Right lobe of liver (tissue), 6 donors: ENCODE measurements at regions not wholly inside any gene's neighbourhood (a gene's known extent, or its start where the extent isn't known, plus 50 kb on each side); places are given as distances from the start of the nearest gene placed in this dataset.

Experiments used
- ATAC-seq, 4 donors: fragments of 200-7000 bp; cut with Tn5 transposase; one replicate each; pipeline ENCODE4 v1.9.1; 2020; ENCODE audit warnings: mild to moderate bottlenecking in 4 of 4, moderate library complexity in 4 of 4
- DNase-seq, 3 donors: peaks; one replicate each; pipeline ENCODE4 v3.0.0-alpha.2; 2020
- H3K27ac ChIP-seq, 3 donors: fragments of 200-600 bp; one replicate each; pipeline ENCODE4 v1.8.0; 2022
- H3K27me3 ChIP-seq, 2 donors: fragments of 200-600 bp; one replicate each; pipeline ENCODE4 v1.8.0; 2022
- H3K36me3 ChIP-seq, 4 donors: fragments of 200-600 bp; sonication (generic) in 1 of 4; one replicate each; pipeline versions ENCODE4 v1.5.1 to v1.8.0; 2017 to 2022; ENCODE audit warnings: control low read depth in 1 of 4
- H3K4me1 ChIP-seq, 4 donors: fragments of 200-600 bp; sonication (generic) in 1 of 4; one replicate each; pipeline versions ENCODE4 v1.5.1 to v1.8.0; 2017 to 2022; ENCODE audit warnings: control low read depth in 1 of 4
- H3K4me3 ChIP-seq, 3 donors: fragments of 200-600 bp; one replicate each; pipeline ENCODE4 v1.8.0; 2022
- H3K9me3 ChIP-seq, 4 donors: fragments of 200-600 bp; sonication (generic) in 1 of 4; one replicate each; pipeline versions ENCODE4 v1.5.1 to v1.8.0; 2017 to 2022; ENCODE audit warnings: control low read depth in 1 of 4
- CTCF ChIP-seq, 4 donors: fragments of 200-600 bp in 3 of 4; fragments of 450-650 bp in 1 of 4; IDR thresholded peaks; one replicate each; pipeline versions ENCODE4 v1.5.1 to v1.8.0; 2016 to 2022; ENCODE audit warnings: antibody characterized with exemption in 4 of 4, mild to moderate bottlenecking in 2 of 4
- POLR2A ChIP-seq: fragments of 450-650 bp; IDR thresholded peaks from one replicate; pipeline ENCODE4 v1.6.1; 2017; ENCODE audit warnings: antibody characterized with exemption, mild to moderate bottlenecking
- WGBS: methylation state at CpG from one replicate; pipeline ENCODE4 v1.1.6; 2018; ENCODE audit warnings: low coverage, low lambda C conversion rate; ENCODE audit not compliant: insufficient coverage; ENCODE audit errors: missing lambda C conversion rate; 5-methylcytosine and 5-hydroxymethylcytosine counted together
- intact Hi-C, 2 donors: fragments of 100-400 bp; cut with DNase I; formaldehyde crosslinking; loops; one replicate each; pipeline versions ENCODE4 v1.11.2 to v1.14.1; 2022
- donor health status: DM: no; HTN: yes; CAD: no.
- donor health status: DM: no; HTN: no; CAD: no.
- donor health status: DM: no; HTN: no; CAD: no.
- donor health status: DM: no; HTN: yes; CAD: no.
- donor health status: DM: no; HTN: yes; CAD: no.

- DNase-seq (peak; percentile 80 to 86 (median 82)), ATAC-seq (peak; percentile 96 to 100 (median 98))
- TF ChIP-seq POLR2A (no peak), CTCF (IDR thresholded peaks at IDR 0.05) (peak; percentile 92 to 97 (median 93))
- Histone ChIP-seq H3K36me3 (no peaks in the 10 kb centered on the region), H3K4me3 (peak overlapping the region in 2 of 3 donors; percentile 14 to 36), H3K4me1 (peaks cover 0 to 3% (median 0%) of the 10 kb centered on the region in 4 donors), H3K9me3 (no peaks in the 10 kb centered on the region), H3K27ac (no peak overlapping the region), H3K27me3 (no peaks in the 10 kb centered on the region)
- intact Hi-C loops = no loop called here
- WGBS = 0% methylated on average over 16 of the region's 58 CpGs
These were observed 73.9 kb downstream of the CXCL12 start for GRCh38 chr10:44310762-44311562.

- Histone ChIP-seq H3K27me3 (no peaks in the 10 kb centered on the region), H3K36me3 (no peaks in the 10 kb centered on the region), H3K27ac (no peak overlapping the region), H3K9me3 (no peaks in the 10 kb centered on the region), H3K4me1 (peaks cover 0 to 3% (median 0%) of the 10 kb centered on the region in 4 donors), H3K4me3 (no peak overlapping the region)
- 83% methylated on average over 12 of the region's 32 CpGs for WGBS
- intact Hi-C loops = no loop called here
- ATAC-seq = no peak
- TF ChIP-seq POLR2A (no peak), CTCF (IDR thresholded peaks at IDR 0.05) (no peak)
- DNase-seq = no peak
These were observed 74.7 kb downstream of the CXCL12 start for GRCh38 chr10:44309939-44310761.

GRCh38 chr10:44309361-44309760 lies 75.5 kb downstream of the CXCL12 start:
- Histone ChIP-seq H3K9me3 (no peaks in the 10 kb centered on the region), H3K4me1 (peaks cover 0 to 3% (median 0%) of the 10 kb centered on the region in 4 donors), H3K27ac (no peak overlapping the region), H3K4me3 (no peak overlapping the region), H3K36me3 (no peaks in the 10 kb centered on the region), H3K27me3 (no peaks in the 10 kb centered on the region)
- intact Hi-C loops = no loop called here
- TF ChIP-seq CTCF (IDR thresholded peaks at IDR 0.05) (no peak), POLR2A (no peak)
- ATAC-seq (no peak), DNase-seq (no peak)
- 76% methylated on average over 4 of the region's 4 CpGs for WGBS

- no peak for DNase-seq
These were observed 76.0 kb downstream of the CXCL12 start for GRCh38 chr10:44308935-44309334.

More at GRCh38 chr10:44308935-44309334, 76.0 kb downstream of the CXCL12 start:
- intact Hi-C loops = no loop called here
- peaks cover 0 to 3% (median 0%) of the 10 kb centered on the region in 4 donors for H3K4me1 ChIP-seq
- no peaks in the 10 kb centered on the region for H3K9me3 ChIP-seq
- H3K4me3 ChIP-seq = no peak overlapping the region
- no peak for TF ChIP-seq POLR2A
- no peak for TF ChIP-seq CTCF (IDR thresholded peaks at IDR 0.05)
- H3K27ac ChIP-seq = no peak overlapping the region
- no peaks in the 10 kb centered on the region for H3K27me3 ChIP-seq
- H3K36me3 ChIP-seq = no peaks in the 10 kb centered on the region
- 94% methylated on average over 3 of the region's 4 CpGs for WGBS
- ATAC-seq = no peak
